ENCODE measurements at regions not wholly inside any gene's neighbourhood (a gene's known extent, or its start where the extent isn't known, plus 50 kb on each side); places are given as distances from the start of the nearest gene placed in this dataset.
"Not testable (repeated sequence)": the region's sequence is repeated elsewhere in the genome, so short reads cannot be mapped to it uniquely, and the experiment has no call there.

GRCh38 chr13:109939838-109940237 lies 153.5 kb upstream of the IRS2 start:
- Histone ChIP-seq H3K4me3 (ENCODE audit: low read depth, low read length) (no peak overlapping the region), H3K27me3 (replicated peaks; ENCODE audit: control insufficient read depth, insufficient read depth, low read length) (no peaks in the 10 kb centered on the region), H3K9me3 (peaks cover 4% of the 10 kb centered on the region; the same call in 1 of the 2 replicates), H3K36me3 (ENCODE audit: control insufficient read depth, insufficient read depth, low read length) (no peaks in the 10 kb centered on the region), H3K4me1 (peaks cover 8% of the 10 kb centered on the region)
- no peak overlapping the region for H3K27ac Mint-ChIP-seq (ENCODE audit: unreplicated experiment)
- no peaks in the 10 kb centered on the region for H3K9me3 Mint-ChIP-seq (ENCODE audit: unreplicated experiment)
- H3K4me3 Mint-ChIP-seq (ENCODE audit: unreplicated experiment) = no peak overlapping the region
- TF ChIP-seq, protein P1, sequence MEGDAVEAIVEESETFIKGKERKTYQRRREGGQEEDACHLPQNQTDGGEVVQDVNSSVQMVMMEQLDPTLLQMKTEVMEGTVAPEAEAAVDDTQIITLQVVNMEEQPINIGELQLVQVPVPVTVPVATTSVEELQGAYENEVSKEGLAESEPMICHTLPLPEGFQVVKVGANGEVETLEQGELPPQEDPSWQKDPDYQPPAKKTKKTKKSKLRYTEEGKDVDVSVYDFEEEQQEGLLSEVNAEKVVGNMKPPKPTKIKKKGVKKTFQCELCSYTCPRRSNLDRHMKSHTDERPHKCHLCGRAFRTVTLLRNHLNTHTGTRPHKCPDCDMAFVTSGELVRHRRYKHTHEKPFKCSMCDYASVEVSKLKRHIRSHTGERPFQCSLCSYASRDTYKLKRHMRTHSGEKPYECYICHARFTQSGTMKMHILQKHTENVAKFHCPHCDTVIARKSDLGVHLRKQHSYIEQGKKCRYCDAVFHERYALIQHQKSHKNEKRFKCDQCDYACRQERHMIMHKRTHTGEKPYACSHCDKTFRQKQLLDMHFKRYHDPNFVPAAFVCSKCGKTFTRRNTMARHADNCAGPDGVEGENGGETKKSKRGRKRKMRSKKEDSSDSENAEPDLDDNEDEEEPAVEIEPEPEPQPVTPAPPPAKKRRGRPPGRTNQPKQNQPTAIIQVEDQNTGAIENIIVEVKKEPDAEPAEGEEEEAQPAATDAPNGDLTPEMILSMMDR (IDR thresholded peaks at IDR 0.05; ENCODE audit: insufficient read depth in 1 of 2, low read depth in 1 of 2, low read length in 1 of 2, severe bottlenecking in 1 of 2, unreplicated experiment in 1 of 2) = no peak
- H3K4me1 Mint-ChIP-seq (ENCODE audit: low read depth, unreplicated experiment) = no peaks in the 10 kb centered on the region
- H3K36me3 Mint-ChIP-seq (ENCODE audit: insufficient read depth, unreplicated experiment) = no peaks in the 10 kb centered on the region
- no peaks in the 10 kb centered on the region for H3K27me3 Mint-ChIP-seq (ENCODE audit: insufficient read depth, unreplicated experiment)
- intact Hi-C loops (cut with micrococcal nuclease; ENCODE audit: unreplicated experiment) = no loop called here
- CTCF ChIA-PET = no interaction called here
- POLR2A ChIA-PET = no interaction called here
- no TSS peak for BruUV-seq (replicated peaks)
- DNase-seq = no peak

GRCh38 chr13:109939180-109939579 lies 152.8 kb upstream of the IRS2 start:
- intact Hi-C loops (cut with micrococcal nuclease; ENCODE audit: unreplicated experiment) = no loop called here
- ChIA-PET CTCF (no interaction called here), POLR2A (no interaction called here)
- no TSS peak for BruUV-seq (replicated peaks)
- H3K4me1 Mint-ChIP-seq (ENCODE audit: low read depth, unreplicated experiment) = no peaks in the 10 kb centered on the region
- H3K4me3 ChIP-seq (ENCODE audit: low read depth, low read length) = no peak overlapping the region
- H3K9me3 ChIP-seq = peaks cover 4% of the 10 kb centered on the region; the same call in 1 of the 2 replicates
- no peak overlapping the region for H3K27ac Mint-ChIP-seq (ENCODE audit: unreplicated experiment)
- TF ChIP-seq, protein P1 (IDR thresholded peaks at IDR 0.05; ENCODE audit: insufficient read depth in 1 of 2, low read depth in 1 of 2, low read length in 1 of 2, severe bottlenecking in 1 of 2, unreplicated experiment in 1 of 2) = no peak
- H3K27me3 Mint-ChIP-seq (ENCODE audit: insufficient read depth, unreplicated experiment) = no peaks in the 10 kb centered on the region
- H3K9me3 Mint-ChIP-seq (ENCODE audit: unreplicated experiment) = no peaks in the 10 kb centered on the region
- H3K27me3 ChIP-seq (replicated peaks; ENCODE audit: control insufficient read depth, insufficient read depth, low read length) = no peaks in the 10 kb centered on the region
- no peak overlapping the region for H3K4me3 Mint-ChIP-seq (ENCODE audit: unreplicated experiment)
- H3K36me3 Mint-ChIP-seq (ENCODE audit: insufficient read depth, unreplicated experiment) = no peaks in the 10 kb centered on the region
- H3K36me3 ChIP-seq (ENCODE audit: control insufficient read depth, insufficient read depth, low read length) = no peaks in the 10 kb centered on the region
- DNase-seq = no peak
- peaks cover 8% of the 10 kb centered on the region for H3K4me1 ChIP-seq

DNA sequence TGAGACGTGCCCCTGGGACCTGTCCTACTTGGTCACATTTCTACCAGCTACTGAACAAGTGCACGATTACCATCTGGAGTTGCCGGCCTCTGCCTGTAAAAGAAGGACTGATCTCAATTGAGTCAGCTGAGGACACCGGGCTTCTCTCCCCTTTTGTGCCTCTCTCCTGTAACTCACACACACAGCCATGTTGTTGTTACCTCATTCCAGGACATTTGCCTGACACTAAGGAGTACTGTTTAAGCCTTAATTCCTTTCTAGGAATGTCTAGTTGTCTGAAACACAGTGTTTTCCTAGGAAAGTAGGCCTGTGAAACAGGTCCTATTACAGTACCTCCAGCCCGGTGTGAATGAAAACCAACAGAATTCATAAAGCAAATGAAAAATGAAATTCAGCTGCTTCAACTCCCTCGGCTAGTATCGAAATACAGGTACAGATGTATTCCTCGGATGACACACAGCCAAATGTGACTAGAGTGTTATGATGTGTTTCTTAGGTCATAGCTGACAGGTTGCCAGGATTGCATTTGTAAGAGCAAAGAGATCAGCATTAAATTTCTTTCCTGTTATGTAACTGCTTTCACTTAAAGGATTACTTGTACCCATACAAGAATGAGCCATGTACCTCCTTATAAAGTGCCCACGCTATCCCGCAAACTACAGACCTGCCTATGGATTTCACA lies 152.0 kb upstream of the IRS2 start:
- ChIA-PET CTCF (no interaction called here), POLR2A (no interaction called here)
- Mint-ChIP-seq H3K27me3 (ENCODE audit: insufficient read depth, unreplicated experiment) (no peaks in the 10 kb centered on the region), H3K36me3 (ENCODE audit: insufficient read depth, unreplicated experiment) (no peaks in the 10 kb centered on the region), H3K27ac (ENCODE audit: unreplicated experiment) (no peak overlapping the region), H3K4me1 (ENCODE audit: low read depth, unreplicated experiment) (no peaks in the 10 kb centered on the region), H3K4me3 (ENCODE audit: unreplicated experiment) (no peak overlapping the region), H3K9me3 (ENCODE audit: unreplicated experiment) (no peaks in the 10 kb centered on the region)
- no TSS peak for BruUV-seq (replicated peaks)
- TF ChIP-seq, protein P1 (IDR thresholded peaks at IDR 0.05; ENCODE audit: insufficient read depth in 1 of 2, low read depth in 1 of 2, low read length in 1 of 2, severe bottlenecking in 1 of 2, unreplicated experiment in 1 of 2) = no peak
- Histone ChIP-seq H3K4me3 (ENCODE audit: low read depth, low read length) (no peak overlapping the region), H3K27me3 (replicated peaks; ENCODE audit: control insufficient read depth, insufficient read depth, low read length) (no peaks in the 10 kb centered on the region), H3K36me3 (ENCODE audit: control insufficient read depth, insufficient read depth, low read length) (no peaks in the 10 kb centered on the region), H3K4me1 (peaks cover 8% of the 10 kb centered on the region), H3K9me3 (peaks cover 4% of the 10 kb centered on the region; the same call in 1 of the 2 replicates)
- intact Hi-C loops (cut with micrococcal nuclease; ENCODE audit: unreplicated experiment) = no loop called here
- DNase-seq = no peak

GRCh38 chr13:109934520-109934919 lies 148.1 kb upstream of the IRS2 start:
- H3K4me3 Mint-ChIP-seq (ENCODE audit: unreplicated experiment); CTCF ChIA-PET; H3K36me3 Mint-ChIP-seq (ENCODE audit: insufficient read depth, unreplicated experiment); DNase-seq; H3K4me1 Mint-ChIP-seq (ENCODE audit: low read depth, unreplicated experiment); POLR2A ChIA-PET; intact Hi-C loops (cut with micrococcal nuclease; ENCODE audit: unreplicated experiment); H3K9me3 ChIP-seq; H3K27me3 Mint-ChIP-seq (ENCODE audit: insufficient read depth, unreplicated experiment); H3K4me1 ChIP-seq; H3K27ac Mint-ChIP-seq (ENCODE audit: unreplicated experiment); BruUV-seq (replicated peaks); H3K9me3 Mint-ChIP-seq (ENCODE audit: unreplicated experiment); H3K36me3 ChIP-seq (ENCODE audit: control insufficient read depth, insufficient read depth, low read length); H3K27me3 ChIP-seq (replicated peaks; ENCODE audit: control insufficient read depth, insufficient read depth, low read length); H3K4me3 ChIP-seq (ENCODE audit: low read depth, low read length): not testable (repeated sequence)
